Nephron progenitor cell (in vitro differentiated cells): ENCODE measurements at regions not wholly inside any gene's neighbourhood (a gene's known extent, or its start where the extent isn't known, plus 50 kb on each side); places are given as distances from the start of the nearest gene placed in this dataset.
A peak's percentile ranks its signal among the peaks of the same experiment; 100 is the strongest.
"Not testable (repeated sequence)": the region's sequence is repeated elsewhere in the genome, so short reads cannot be mapped to it uniquely, and the experiment has no call there.

ENCODE experiments used
- DNase-seq: peaks from one replicate; pipeline ENCODE4 v3.0.0; 2021
- H3K27ac Mint-ChIP-seq: 2 replicates; pipeline ENCODE4 v1.8.0; 2021; ENCODE audit warnings: mild to moderate bottlenecking, moderate library complexity, mixed read lengths
- H3K27me3 Mint-ChIP-seq: 2 replicates; pipeline ENCODE4 v1.8.0; 2021; ENCODE audit warnings: mild to moderate bottlenecking, low read depth, mixed read lengths; ENCODE audit not compliant: poor library complexity
- H3K36me3 Mint-ChIP-seq: 2 replicates; pipeline ENCODE4 v1.8.0; 2021; ENCODE audit warnings: low read depth, mixed read lengths
- H3K4me1 Mint-ChIP-seq: 2 replicates; pipeline ENCODE4 v1.8.0; 2021; ENCODE audit warnings: mixed read lengths
- H3K4me3 Mint-ChIP-seq: 2 replicates; pipeline ENCODE4 v1.8.0; 2021; ENCODE audit warnings: mild to moderate bottlenecking, moderate library complexity, mixed read lengths
- H3K9me3 Mint-ChIP-seq: 2 replicates; pipeline ENCODE4 v1.8.0; 2021; ENCODE audit warnings: mild to moderate bottlenecking, moderate library complexity, mixed read lengths

DNA sequence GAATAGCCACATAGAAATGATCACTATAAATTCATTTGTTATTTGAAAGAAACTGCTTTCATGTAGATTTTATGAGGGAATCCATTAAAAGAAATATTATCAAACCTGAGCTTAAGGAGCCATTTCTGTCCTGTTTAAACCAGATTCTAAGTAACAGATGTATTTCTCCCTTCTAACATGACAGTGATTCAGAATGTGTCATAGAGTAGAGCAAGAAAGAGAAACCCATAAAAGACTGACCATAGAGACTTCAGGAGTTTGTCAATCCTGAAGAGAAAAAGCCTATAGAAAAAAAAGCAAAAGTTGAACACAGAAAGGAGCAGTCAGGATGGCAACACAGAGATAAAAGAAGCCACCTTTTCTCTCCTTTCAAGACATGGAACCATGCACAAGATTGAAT is 390.6 kb downstream of the PRIM2 start:
- H3K27me3 Mint-ChIP-seq, H3K4me1 Mint-ChIP-seq, DNase-seq, H3K4me3 Mint-ChIP-seq, H3K36me3 Mint-ChIP-seq, H3K27ac Mint-ChIP-seq: not testable (repeated sequence)
- peaks cover 12% of the 10 kb centered on the region for H3K9me3 Mint-ChIP-seq

DNA sequence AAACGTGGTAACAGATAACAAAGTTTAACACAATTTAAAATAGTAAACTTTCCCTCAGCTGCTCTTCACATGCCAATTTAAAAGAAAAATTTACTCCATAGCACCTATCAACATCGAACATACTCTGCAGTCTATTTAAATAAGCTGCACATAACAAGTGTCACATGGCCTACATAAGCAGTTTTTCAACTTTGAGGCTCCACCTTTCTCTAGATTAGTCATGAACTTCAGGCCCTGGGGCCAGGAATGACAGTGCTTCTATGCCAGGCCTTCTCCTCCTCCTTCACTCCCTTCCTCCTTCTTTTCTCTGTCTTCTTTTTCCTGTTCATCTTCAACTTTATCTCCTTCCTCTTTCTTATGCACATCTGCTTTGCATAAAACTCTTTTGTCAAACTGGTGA is 405.1 kb downstream of the PRIM2 start:
- not testable (repeated sequence) for DNase-seq, H3K4me1 Mint-ChIP-seq, H3K27me3 Mint-ChIP-seq, H3K4me3 Mint-ChIP-seq, H3K36me3 Mint-ChIP-seq, H3K27ac Mint-ChIP-seq
- H3K9me3 Mint-ChIP-seq, result peaks cover 18% of the 10 kb centered on the region

DNA sequence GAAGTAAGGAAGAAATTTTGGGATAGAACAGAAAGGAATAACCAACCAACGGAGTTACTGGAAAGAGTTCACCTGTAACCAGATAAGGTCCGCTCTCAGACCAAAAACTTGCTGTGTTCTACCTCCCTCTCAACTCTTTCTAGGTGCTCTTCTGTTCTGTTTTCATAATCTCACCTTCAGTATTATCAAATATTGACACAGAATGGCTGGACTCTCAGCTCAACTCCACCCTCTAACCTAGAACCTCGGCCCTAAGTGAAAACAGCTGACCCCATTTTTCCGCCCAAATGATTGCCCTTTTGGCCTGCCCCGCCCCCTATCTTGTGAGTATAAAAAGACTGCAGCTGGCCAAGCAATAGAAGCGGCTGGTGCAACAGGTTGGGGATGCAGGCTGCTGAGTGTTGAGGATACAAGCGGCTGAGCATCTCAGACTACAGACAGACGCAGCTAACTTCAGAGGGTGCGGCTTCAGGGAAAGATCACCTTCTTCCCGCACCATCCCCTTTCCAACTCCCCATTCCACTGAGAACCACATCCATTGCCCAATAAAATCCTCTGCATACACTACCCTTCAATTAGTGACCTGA is 406.5 kb downstream of the PRIM2 start:
- not testable (repeated sequence) for DNase-seq

DNA sequence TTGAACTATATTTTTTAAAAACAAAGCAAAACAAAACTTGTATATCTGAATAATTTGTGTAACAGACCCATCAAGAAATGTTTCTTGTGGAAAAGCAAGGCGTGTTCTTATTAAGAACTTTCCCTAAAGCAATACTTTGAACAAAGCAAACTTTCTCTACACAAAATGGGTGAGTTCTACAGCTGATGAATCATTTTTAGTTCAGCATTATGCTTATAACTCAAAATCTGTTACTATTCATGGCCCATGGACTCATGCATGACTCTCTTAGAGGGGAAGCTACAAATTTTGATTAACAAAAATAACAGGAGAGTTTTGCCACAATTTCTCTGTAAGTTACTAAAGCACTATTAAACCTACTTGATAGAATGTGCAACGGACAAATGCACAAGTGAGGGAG is 412.0 kb downstream of the PRIM2 start:
- not testable (repeated sequence) for H3K27ac Mint-ChIP-seq, H3K4me3 Mint-ChIP-seq, H3K36me3 Mint-ChIP-seq, DNase-seq, H3K4me1 Mint-ChIP-seq, H3K27me3 Mint-ChIP-seq
- peaks cover 13% of the 10 kb centered on the region for H3K9me3 Mint-ChIP-seq

More for the DNA sequence above, 406.5 kb downstream of the PRIM2 start:
- not testable (repeated sequence) for H3K27me3 Mint-ChIP-seq, H3K36me3 Mint-ChIP-seq, H3K4me3 Mint-ChIP-seq, H3K27ac Mint-ChIP-seq, H3K4me1 Mint-ChIP-seq
- peaks cover 16% of the 10 kb centered on the region for H3K9me3 Mint-ChIP-seq

DNA sequence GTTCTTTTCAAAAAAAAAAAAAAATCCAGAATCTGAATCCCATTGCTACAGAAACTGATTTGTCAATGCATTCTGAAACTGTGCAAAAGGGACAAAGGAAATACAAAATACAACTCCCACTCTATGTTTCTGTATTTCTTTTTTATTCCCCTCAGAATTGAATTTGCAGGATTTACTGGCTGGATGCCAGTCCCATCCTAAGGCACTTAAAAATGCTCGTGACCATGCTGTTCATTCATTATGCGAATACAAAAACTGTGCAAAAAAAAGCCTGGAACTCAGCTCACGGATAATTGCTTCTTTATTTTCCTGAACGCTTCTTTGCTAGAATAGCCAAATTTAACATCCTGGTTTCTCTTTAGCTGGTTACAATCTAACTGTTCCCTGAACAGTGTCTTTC is 413.3 kb downstream of the PRIM2 start:
- not testable (repeated sequence) for H3K27me3 Mint-ChIP-seq, H3K36me3 Mint-ChIP-seq, H3K4me3 Mint-ChIP-seq, DNase-seq, H3K27ac Mint-ChIP-seq, H3K4me1 Mint-ChIP-seq
- peaks cover 12% of the 10 kb centered on the region for H3K9me3 Mint-ChIP-seq

DNA sequence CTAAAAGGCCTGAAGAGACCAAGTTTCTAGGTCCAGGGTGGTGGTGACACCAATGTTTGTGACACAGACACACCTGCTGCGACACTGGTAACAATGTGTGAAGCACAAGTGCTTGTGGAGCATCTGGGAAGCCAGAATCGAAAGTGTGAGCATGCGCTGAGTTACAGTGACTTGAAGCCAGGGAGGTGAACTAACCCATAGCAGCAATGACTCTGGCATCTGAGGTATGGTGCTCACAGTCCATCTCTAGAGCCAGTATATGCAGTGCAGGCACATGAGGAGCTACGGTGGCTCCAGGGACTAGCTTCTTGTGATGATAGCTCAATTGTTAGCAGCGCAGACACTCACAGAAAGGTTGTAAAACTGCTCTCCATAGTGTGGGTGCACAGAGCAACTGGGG is 430.3 kb downstream of the PRIM2 start:
- not testable (repeated sequence) for H3K27ac Mint-ChIP-seq, H3K4me1 Mint-ChIP-seq, H3K27me3 Mint-ChIP-seq, H3K36me3 Mint-ChIP-seq, H3K4me3 Mint-ChIP-seq, DNase-seq
- peaks cover 30% of the 10 kb centered on the region for H3K9me3 Mint-ChIP-seq

- H3K36me3 Mint-ChIP-seq, H3K27ac Mint-ChIP-seq: not testable (repeated sequence)
- peaks cover 24% of the 10 kb centered on the region for H3K9me3 Mint-ChIP-seq
Observed at GRCh38 chr6:57759850-57760249, 442.4 kb downstream of the PRIM2 start.

GRCh38 chr6:57792720-57793397 is 475.4 kb downstream of the PRIM2 start:
- H3K27me3 Mint-ChIP-seq, result peaks cover 39% of the 10 kb centered on the region
- H3K27ac Mint-ChIP-seq, H3K36me3 Mint-ChIP-seq, H3K4me1 Mint-ChIP-seq, DNase-seq, H3K4me3 Mint-ChIP-seq: not testable (repeated sequence)
- peaks cover 30% of the 10 kb centered on the region for H3K9me3 Mint-ChIP-seq

More at GRCh38 chr6:57759850-57760249, 442.4 kb downstream of the PRIM2 start:
- not testable (repeated sequence) for H3K4me3 Mint-ChIP-seq, H3K27me3 Mint-ChIP-seq, H3K4me1 Mint-ChIP-seq, DNase-seq

DNA sequence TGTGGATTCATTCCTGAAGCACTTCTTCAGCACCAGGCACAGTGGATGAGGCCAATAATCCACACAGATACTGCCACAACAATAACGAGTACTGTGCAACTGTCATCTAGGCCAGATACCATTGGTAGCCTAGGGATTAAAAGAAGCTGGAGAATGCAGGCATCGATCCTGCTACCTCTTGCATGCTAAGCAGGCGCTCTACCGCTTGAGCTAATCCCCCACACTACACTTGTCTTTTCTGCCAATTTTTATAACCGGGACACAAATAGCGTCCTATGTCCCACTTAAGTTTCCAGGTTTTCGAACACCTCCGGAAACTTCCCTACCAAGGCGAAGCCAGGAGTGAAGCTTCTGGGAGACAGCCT is 475.9 kb downstream of the PRIM2 start:
- peaks cover 30% of the 10 kb centered on the region for H3K9me3 Mint-ChIP-seq
- H3K4me1 Mint-ChIP-seq, result not testable (repeated sequence)

GRCh38 chr6:57799703-57800479 is 482.5 kb downstream of the PRIM2 start:
- Mint-ChIP-seq H3K4me3 (peak overlapping the region; percentile 71), H3K9me3 (peaks cover 16% of the 10 kb centered on the region), H3K27me3 (peaks cover 30% of the 10 kb centered on the region)
- not testable (repeated sequence) for H3K36me3 Mint-ChIP-seq, DNase-seq, H3K4me1 Mint-ChIP-seq, H3K27ac Mint-ChIP-seq

More for the DNA sequence above, 475.9 kb downstream of the PRIM2 start:
- not testable (repeated sequence) for H3K4me3 Mint-ChIP-seq, DNase-seq, H3K36me3 Mint-ChIP-seq, H3K27ac Mint-ChIP-seq
- peaks cover 39% of the 10 kb centered on the region for H3K27me3 Mint-ChIP-seq

DNA sequence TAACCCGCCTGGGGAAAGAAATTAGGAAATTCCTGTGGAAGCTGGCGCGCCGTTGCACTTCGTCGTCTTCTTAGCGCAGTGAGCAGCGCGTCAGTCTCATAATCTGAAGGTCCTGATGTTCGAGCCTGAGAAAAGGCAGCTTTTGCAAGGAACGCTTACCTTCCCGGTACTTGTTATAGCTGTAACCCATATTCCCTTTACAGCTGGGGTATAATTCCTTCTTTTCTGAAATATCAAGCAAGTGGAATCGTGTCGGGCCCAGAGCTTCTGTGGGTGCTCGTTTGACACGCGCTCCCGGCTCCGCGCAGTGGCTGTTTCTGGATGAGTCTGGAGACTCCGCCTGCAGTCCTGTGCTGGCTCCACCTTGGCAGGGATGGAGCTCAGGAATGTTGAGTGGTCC is 491.2 kb downstream of the PRIM2 start:
- peaks cover 62% of the 10 kb centered on the region for H3K27me3 Mint-ChIP-seq
- H3K4me3 Mint-ChIP-seq, H3K36me3 Mint-ChIP-seq, H3K9me3 Mint-ChIP-seq, H3K27ac Mint-ChIP-seq, H3K4me1 Mint-ChIP-seq, DNase-seq: not testable (repeated sequence)

DNA sequence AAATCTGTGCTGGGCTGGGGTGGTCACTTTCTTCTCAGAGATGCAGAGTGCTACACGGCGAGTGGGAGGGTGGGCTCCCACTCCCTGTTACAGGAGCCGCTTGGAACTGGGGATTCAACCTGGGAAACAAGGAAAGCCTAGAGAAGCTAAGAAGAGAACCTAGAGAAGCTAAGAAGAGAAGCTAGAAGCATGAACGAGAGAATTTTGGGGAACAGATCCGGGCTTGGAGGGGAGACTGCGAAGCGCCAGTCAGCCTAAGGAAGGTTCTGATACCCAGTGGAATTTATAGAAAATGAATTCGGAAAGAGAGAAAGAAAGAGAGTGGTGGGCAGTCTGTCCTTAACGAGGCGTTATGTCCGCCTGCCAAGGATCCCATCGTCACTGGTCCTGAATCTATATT is 492.0 kb downstream of the PRIM2 start:
- H3K27ac Mint-ChIP-seq, H3K4me3 Mint-ChIP-seq, DNase-seq, H3K36me3 Mint-ChIP-seq, H3K9me3 Mint-ChIP-seq, H3K4me1 Mint-ChIP-seq: not testable (repeated sequence)
- peaks cover 66% of the 10 kb centered on the region for H3K27me3 Mint-ChIP-seq

DNA sequence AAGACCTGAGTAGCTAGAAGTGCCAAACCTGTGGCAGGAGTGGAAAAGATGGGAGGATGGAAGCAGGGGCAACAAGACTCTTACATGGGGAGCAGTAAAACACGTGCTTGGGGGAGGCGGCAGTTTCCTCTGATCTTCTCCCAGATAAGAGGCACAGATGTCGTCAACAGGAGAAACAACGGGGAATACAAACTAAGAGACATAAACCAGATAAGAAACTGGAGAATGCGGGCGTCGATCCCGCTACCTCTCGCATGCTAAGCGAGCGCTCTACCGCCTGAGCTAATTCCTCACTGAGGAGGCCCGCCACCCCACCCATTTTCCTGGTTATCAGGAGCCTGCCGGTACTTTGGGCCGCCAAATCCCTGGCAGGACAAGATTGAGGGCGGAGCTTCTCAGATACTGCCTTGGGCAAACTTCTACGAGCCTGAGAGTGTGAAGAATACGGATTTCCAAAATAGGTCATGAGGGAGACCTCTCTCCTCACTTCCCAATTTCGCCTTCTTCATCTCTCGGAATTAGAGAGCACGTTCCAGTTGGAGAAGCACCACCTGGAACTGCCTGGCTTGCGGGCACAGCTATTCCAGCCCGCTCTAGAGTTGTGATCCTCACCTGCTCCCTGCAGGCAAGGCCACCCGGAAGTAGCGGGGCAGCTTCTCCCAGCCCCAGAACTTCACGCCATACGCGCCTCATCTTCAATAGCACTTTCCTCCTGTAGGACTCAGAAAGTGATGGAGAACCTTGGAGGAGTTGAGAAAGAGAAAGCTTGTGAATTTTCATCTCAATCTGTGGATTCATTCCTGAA is 496.0 kb downstream of the PRIM2 start:
- not testable (repeated sequence) for H3K4me1 Mint-ChIP-seq, H3K4me3 Mint-ChIP-seq, DNase-seq, H3K27ac Mint-ChIP-seq, H3K9me3 Mint-ChIP-seq, H3K36me3 Mint-ChIP-seq
- H3K27me3 Mint-ChIP-seq, result peaks cover 63% of the 10 kb centered on the region

GRCh38 chr6:57815826-57816225 is 498.4 kb downstream of the PRIM2 start:
- H3K27ac Mint-ChIP-seq, H3K4me1 Mint-ChIP-seq, DNase-seq, H3K9me3 Mint-ChIP-seq, H3K4me3 Mint-ChIP-seq, H3K36me3 Mint-ChIP-seq: not testable (repeated sequence)
- peaks cover 49% of the 10 kb centered on the region for H3K27me3 Mint-ChIP-seq
